Type B pancreatic cell (in vitro differentiated cells): ENCODE measurements at regions not wholly inside any gene's neighbourhood (a gene's known extent, or its start where the extent isn't known, plus 50 kb on each side); places are given as distances from the start of the nearest gene placed in this dataset.

Experiments
- DNase-seq: peaks from one replicate; pipeline ENCODE4 v3.0.0; 2021; ENCODE audit warnings: mixed read lengths; ENCODE audit not compliant: unreplicated experiment; ENCODE audit errors: extremely low spot score
- H3K27ac Mint-ChIP-seq: 2 replicates; pipeline ENCODE4 v1.8.0; 2021; ENCODE audit warnings: mild to moderate bottlenecking, mixed read lengths
- H3K27me3 Mint-ChIP-seq: 2 replicates; pipeline ENCODE4 v1.8.0; 2021; ENCODE audit warnings: mixed read lengths
- H3K36me3 Mint-ChIP-seq: 2 replicates; pipeline ENCODE4 v1.8.0; 2021; ENCODE audit warnings: mixed read lengths
- H3K4me1 Mint-ChIP-seq: one replicate; pipeline ENCODE4 v1.8.0; 2021; ENCODE audit warnings: mixed read lengths; ENCODE audit not compliant: unreplicated experiment
- H3K4me3 Mint-ChIP-seq: 2 replicates; pipeline ENCODE4 v1.8.0; 2021; ENCODE audit warnings: mild to moderate bottlenecking, mixed read lengths
- H3K9me3 Mint-ChIP-seq: 2 replicates; pipeline ENCODE4 v1.8.0; 2021; ENCODE audit warnings: mixed read lengths
- CTCF ChIP-seq: fragments of 200-600 bp; sonication (generic); conservative IDR thresholded peaks from 2 replicates; pipeline ENCODE4 v1.5.0; 2021; ENCODE audit warnings: antibody characterized with exemption, mild to moderate bottlenecking

DNA sequence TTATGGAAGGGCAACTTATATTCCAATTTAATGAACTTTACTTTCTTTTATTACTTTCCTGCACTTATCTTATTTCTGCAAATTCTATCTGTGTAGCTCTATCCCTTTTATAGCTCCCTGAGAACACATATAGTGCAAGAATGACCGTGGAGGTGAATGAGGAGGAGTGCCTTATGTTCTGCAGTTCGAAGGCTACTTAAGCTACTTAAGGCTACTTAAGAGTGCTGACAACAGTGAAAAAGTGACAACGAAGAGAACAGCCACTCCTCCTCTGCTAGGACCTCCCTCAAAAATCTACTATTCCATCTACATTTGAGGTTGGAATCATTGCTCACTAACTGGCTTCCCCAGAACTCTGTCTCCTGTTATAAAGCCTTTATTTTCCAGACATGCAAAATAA lies 1365.7 kb upstream of the C9orf72 start:
- Mint-ChIP-seq H3K4me3 (no peak overlapping the region), H3K27me3 (peaks cover 5% of the 10 kb centered on the region), H3K27ac (no peak overlapping the region), H3K9me3 (no peaks in the 10 kb centered on the region), H3K36me3 (no peaks in the 10 kb centered on the region), H3K4me1 (no peaks in the 10 kb centered on the region)
- TF ChIP-seq CTCF: no peak
- no peak for DNase-seq

DNA sequence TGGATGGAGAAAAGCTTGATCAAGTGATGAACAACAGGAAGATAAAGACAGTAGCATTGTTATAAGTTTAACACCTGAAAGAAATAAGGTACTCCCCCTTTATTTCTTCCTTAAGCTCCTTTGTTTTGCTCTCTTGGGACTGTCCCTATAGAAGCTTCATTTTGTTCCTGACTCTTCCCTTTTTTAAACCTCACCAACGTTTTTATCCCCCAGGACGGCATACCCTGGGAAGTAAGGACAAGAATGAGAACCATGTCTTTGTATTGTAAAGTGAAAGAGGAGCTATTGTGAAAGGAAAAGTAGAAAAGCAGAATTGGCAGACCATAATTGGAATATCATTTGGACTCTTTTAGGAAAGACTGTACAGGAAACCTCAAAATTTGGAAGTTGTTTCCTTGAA lies 1368.6 kb upstream of the C9orf72 start:
- no peak for TF ChIP-seq CTCF
- H3K27me3 Mint-ChIP-seq: peaks cover 5% of the 10 kb centered on the region
- H3K4me3 Mint-ChIP-seq: no peak overlapping the region
- no peaks in the 10 kb centered on the region for H3K36me3 Mint-ChIP-seq
- no peak for DNase-seq
- no peak overlapping the region for H3K27ac Mint-ChIP-seq
- H3K4me1 Mint-ChIP-seq: no peaks in the 10 kb centered on the region
- H3K9me3 Mint-ChIP-seq: no peaks in the 10 kb centered on the region

DNA sequence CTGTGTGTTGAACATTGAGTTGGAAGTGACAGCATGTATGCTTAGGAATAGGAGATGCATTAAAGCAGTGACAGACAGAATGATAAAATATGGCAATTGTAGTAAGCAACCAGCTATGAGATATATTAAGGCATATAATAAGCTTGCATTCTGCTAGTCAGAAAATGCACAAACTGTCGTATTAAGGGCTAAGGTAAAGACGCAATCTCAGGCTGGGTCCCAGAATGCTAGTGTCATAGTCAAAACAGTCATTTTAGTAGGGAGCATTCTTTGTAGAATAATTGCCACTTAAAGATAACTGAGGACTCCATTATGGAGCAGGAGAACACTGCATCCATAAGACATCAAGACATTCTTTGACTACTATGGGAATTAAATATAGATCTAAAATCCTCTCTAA lies 1369.7 kb upstream of the C9orf72 start:
- H3K36me3 Mint-ChIP-seq: no peaks in the 10 kb centered on the region
- TF ChIP-seq CTCF: no peak
- DNase-seq: no peak
- no peaks in the 10 kb centered on the region for H3K4me1 Mint-ChIP-seq
- H3K27ac Mint-ChIP-seq: no peak overlapping the region
- peaks cover 5% of the 10 kb centered on the region for H3K27me3 Mint-ChIP-seq
- no peak overlapping the region for H3K4me3 Mint-ChIP-seq
- H3K9me3 Mint-ChIP-seq: no peaks in the 10 kb centered on the region

GRCh38 chr9:28946648-28947047 lies 1373.4 kb upstream of the C9orf72 start:
- no peaks in the 10 kb centered on the region for H3K9me3 Mint-ChIP-seq
- H3K4me1 Mint-ChIP-seq: no peaks in the 10 kb centered on the region
- TF ChIP-seq CTCF: no peak
- no peaks in the 10 kb centered on the region for H3K36me3 Mint-ChIP-seq
- peaks cover 5% of the 10 kb centered on the region for H3K27me3 Mint-ChIP-seq
- H3K4me3 Mint-ChIP-seq: no peak overlapping the region
- H3K27ac Mint-ChIP-seq: no peak overlapping the region
- DNase-seq: no peak

- Mint-ChIP-seq H3K9me3 (no peaks in the 10 kb centered on the region), H3K27ac (no peak overlapping the region), H3K4me1 (no peaks in the 10 kb centered on the region), H3K4me3 (no peak overlapping the region), H3K36me3 (no peaks in the 10 kb centered on the region), H3K27me3 (no peaks in the 10 kb centered on the region)
- TF ChIP-seq CTCF: no peak
- DNase-seq: no peak
Observed at GRCh38 chr9:28951945-28952344, 1378.7 kb upstream of the C9orf72 start.

- no peaks in the 10 kb centered on the region for H3K9me3 Mint-ChIP-seq
- no peaks in the 10 kb centered on the region for H3K4me1 Mint-ChIP-seq
- H3K36me3 Mint-ChIP-seq: no peaks in the 10 kb centered on the region
- TF ChIP-seq CTCF: no peak
- H3K27me3 Mint-ChIP-seq: no peaks in the 10 kb centered on the region
- DNase-seq: no peak
- H3K4me3 Mint-ChIP-seq: no peak overlapping the region
- no peak overlapping the region for H3K27ac Mint-ChIP-seq
Observed at GRCh38 chr9:28956116-28956880, 1383.0 kb upstream of the C9orf72 start.
